A549 (cell line): ENCODE measurements at regions not wholly inside any gene's neighbourhood (a gene's known extent, or its start where the extent isn't known, plus 50 kb on each side); places are given as distances from the start of the nearest gene placed in this dataset.

Experiments
- ATAC-seq, 2 experiments: fragments of 200-7000 bp in 1 of 2; fragments of >200 bp in 1 of 2; cut with Nextera tagmentation in 1 of 2; cut with Tn5 transposase in 1 of 2; 3 replicates each; pipeline versions ENCODE4 v1.8.0 to v1.9.1; 2018 to 2020; ENCODE audit warnings: mild to moderate bottlenecking in 1 of 2, moderate library complexity in 1 of 2
- CTCF ChIA-PET: fragments of 300-600 bp; sonication (Branson Sonifier 250); formaldehyde crosslinking; extraction: SDS; loops from one replicate; lab custom pipeline; 2021; ENCODE audit warnings: antibody characterized with exemption, inconsistent platforms; lab: Yijun Ruan, JAX
- POLR2A ChIA-PET: fragments of 350-600 bp; formaldehyde crosslinking; extraction: SDS; loops from one replicate; lab custom pipeline; 2021; ENCODE audit warnings: antibody characterized with exemption, inconsistent platforms; lab: Yijun Ruan, JAX
- DNase-seq, 2 experiments: peaks; one replicate each; pipeline versions ENCODE4 v3.0.0 to v3.0.0-alpha.2; 2011 to 2016; ENCODE audit warnings: low read depth in 1 of 2, low spot score in 1 of 2
- FAIRE-seq: peaks from 2 replicates; lab custom pipeline; 2011; peaks lifted over from hg19 to GRCh38; lab: Jason Lieb, UNC
- H3K27ac ChIP-seq, 2 experiments: fragments of >200 bp; sonication (Bioruptor Twin); formaldehyde crosslinking; 3 replicates each; pipeline ENCODE4 v1.5.1; 2016 to 2017
- H3K4me1 ChIP-seq: fragments of >200 bp; sonication (Bioruptor Twin); formaldehyde crosslinking; 3 replicates; pipeline ENCODE4 v1.6.1; 2016
- H3K4me2 ChIP-seq: fragments of >200 bp; sonication (Bioruptor Twin); formaldehyde crosslinking; 3 replicates; pipeline ENCODE4 v1.6.1; 2016
- H3K4me3 ChIP-seq: fragments of >200 bp; sonication (Bioruptor Twin); formaldehyde crosslinking; 3 replicates; pipeline ENCODE4 v1.5.1; 2016
- H3K9me3 ChIP-seq: fragments of >200 bp; sonication (Bioruptor Twin); formaldehyde crosslinking; 3 replicates; pipeline ENCODE4 v1.6.1; 2016
- CBX2 ChIP-seq: fragments of 200-600 bp; sonication (generic); IDR thresholded peaks from 2 replicates; pipeline ENCODE4 v1.6.1; 2016; ENCODE audit warnings: low read depth, mild to moderate bottlenecking, borderline replicate concordance
- CEBPB ChIP-seq, 2 experiments: fragments of >200 bp in 1 of 2; sonication (Bioruptor Twin) in 1 of 2; formaldehyde crosslinking in 1 of 2; IDR thresholded peaks; 2 replicates each; pipeline ENCODE4 v1.6.1; 2012 to 2016
- CHD4 ChIP-seq: fragments of 200-600 bp; sonication (generic); IDR thresholded peaks from 2 replicates; pipeline ENCODE4 v1.6.1; 2016; ENCODE audit warnings: antibody characterized with exemption, mild to moderate bottlenecking, borderline replicate concordance
- EP300 ChIP-seq, 2 experiments: fragments of >200 bp; sonication (Bioruptor Twin); formaldehyde crosslinking; IDR thresholded peaks; 2 replicates in 1 of 2; 3 replicates in 1 of 2; pipeline ENCODE4 v1.6.1; 2016 to 2017
- FOSB ChIP-seq: fragments of 250-450 bp; sonication (Bioruptor Pico); IDR thresholded peaks from 2 replicates; pipeline ENCODE4 v1.5.0; 2020; ENCODE audit warnings: mild to moderate bottlenecking, moderate library complexity
- FOXS1 ChIP-seq: fragments of 250-450 bp; sonication (Bioruptor Pico); IDR thresholded peaks from 2 replicates; pipeline ENCODE4 v1.5.0; 2020; ENCODE audit warnings: mild to moderate bottlenecking, moderate library complexity
- HEYL ChIP-seq: fragments of 250-450 bp; sonication (Bioruptor Pico); IDR thresholded peaks from 2 replicates; pipeline ENCODE4 v1.8.0; 2021; ENCODE audit warnings: mild to moderate bottlenecking, moderate library complexity
- HOXA7 ChIP-seq: fragments of 250-450 bp; sonication (Bioruptor Pico); IDR thresholded peaks from 2 replicates; pipeline ENCODE4 v1.5.0; 2020; ENCODE audit warnings: mild to moderate bottlenecking, moderate library complexity
- HOXB13 ChIP-seq: fragments of 250-450 bp; sonication (Bioruptor Pico); IDR thresholded peaks from 2 replicates; pipeline ENCODE4 v1.5.0; 2020; ENCODE audit warnings: low read depth, mild to moderate bottlenecking, moderate library complexity
- JUNB ChIP-seq: fragments of >200 bp; sonication (Bioruptor Twin); formaldehyde crosslinking; IDR thresholded peaks from 2 replicates; pipeline ENCODE4 v1.6.1; 2016
- KDM5A ChIP-seq: fragments of 200-600 bp; sonication (generic); IDR thresholded peaks from 2 replicates; pipeline ENCODE4 v1.6.1; 2016; ENCODE audit warnings: antibody characterized with exemption, mild to moderate bottlenecking
- MAFK ChIP-seq: fragments of 450-650 bp; IDR thresholded peaks from 2 replicates; pipeline ENCODE4 v1.6.1; 2014; ENCODE audit not compliant: partially characterized antibody
- MYC ChIP-seq: IDR thresholded peaks from 2 replicates; pipeline ENCODE4 v1.6.1; 2012; ENCODE audit warnings: mild to moderate bottlenecking, inconsistent platforms, low read length, improper control_type of control experiment, borderline replicate concordance
- NFE2L2 ChIP-seq: fragments of 150-350 bp; conservative IDR thresholded peaks from 2 replicates; pipeline ENCODE4 v1.6.1; 2014; ENCODE audit warnings: low read length
- NR3C1 ChIP-seq: fragments of >200 bp; sonication (Bioruptor Twin); formaldehyde crosslinking; IDR thresholded peaks from 3 replicates; pipeline ENCODE4 v1.6.1; 2017
- PHF8 ChIP-seq: fragments of 200-600 bp; sonication (generic); IDR thresholded peaks from 2 replicates; pipeline ENCODE4 v1.6.1; 2016; ENCODE audit warnings: low read depth, mild to moderate bottlenecking, antibody characterized with exemption, moderate library complexity, borderline replicate concordance
- POLR2A ChIP-seq: IDR thresholded peaks from 2 replicates; pipeline ENCODE4 v1.6.1; 2012; ENCODE audit warnings: mild to moderate bottlenecking, low read length
- RCOR1 ChIP-seq: fragments of 150-350 bp; IDR thresholded peaks from 2 replicates; pipeline ENCODE4 v1.6.1; 2014; ENCODE audit warnings: antibody characterized with exemption, low read length, low read depth
- RFX5 ChIP-seq: fragments of 450-650 bp; IDR thresholded peaks from 2 replicates; pipeline ENCODE4 v1.7.1; 2014; ENCODE audit warnings: antibody characterized with exemption, mild to moderate bottlenecking, moderate library complexity
- SMC3 ChIP-seq: fragments of >200 bp; sonication (Bioruptor Twin); formaldehyde crosslinking; IDR thresholded peaks from 3 replicates; pipeline ENCODE4 v1.6.1; 2018; ENCODE audit warnings: inconsistent platforms
- TFCP2L1 ChIP-seq: fragments of 250-450 bp; sonication (Bioruptor Pico); IDR thresholded peaks from 2 replicates; pipeline ENCODE4 v1.5.0; 2021; ENCODE audit warnings: mild to moderate bottlenecking
- TP53 ChIP-seq: fragments of 250-450 bp; sonication (Bioruptor Pico); IDR thresholded peaks from 2 replicates; pipeline ENCODE4 v1.5.0; 2021; ENCODE audit warnings: mild to moderate bottlenecking, moderate library complexity
- ZNF302 ChIP-seq: fragments of 250-450 bp; sonication (Bioruptor Pico); IDR thresholded peaks from 2 replicates; pipeline ENCODE4 v1.9.0; 2021; ENCODE audit warnings: inconsistent platforms, mild to moderate bottlenecking, moderate library complexity
- ZSCAN20 ChIP-seq: fragments of 250-450 bp; sonication (Bioruptor Pico); IDR thresholded peaks from 2 replicates; pipeline ENCODE4 v1.8.0; 2022; ENCODE audit warnings: mild to moderate bottlenecking, moderate library complexity
- WGBS: methylation state at CpG from one replicate; pipeline ENCODE4 v1.1.6; 2017; ENCODE audit errors: missing lambda C conversion rate; 5-methylcytosine and 5-hydroxymethylcytosine counted together
- TF ChIP-seq, protein P1 (sequence below): fragments of 150-350 bp; IDR thresholded peaks from 2 replicates; pipeline ENCODE4 v1.6.1; 2014; ENCODE audit warnings: low read depth, mild to moderate bottlenecking, low read length
- TF ChIP-seq, protein P2 (sequence below): fragments of 200-600 bp; sonication (generic); IDR thresholded peaks from 2 replicates; pipeline ENCODE4 v1.6.1; 2016; ENCODE audit warnings: antibody characterized with exemption, mild to moderate bottlenecking, moderate library complexity
- TF ChIP-seq, protein P3 (sequence below): IDR thresholded peaks from 2 replicates; pipeline ENCODE4 v1.6.1; 2012; ENCODE audit warnings: low read depth, borderline replicate concordance
- TF ChIP-seq, protein P4 (sequence below): IDR thresholded peaks from 2 replicates; pipeline ENCODE4 v1.6.1; 2012

DNA sequence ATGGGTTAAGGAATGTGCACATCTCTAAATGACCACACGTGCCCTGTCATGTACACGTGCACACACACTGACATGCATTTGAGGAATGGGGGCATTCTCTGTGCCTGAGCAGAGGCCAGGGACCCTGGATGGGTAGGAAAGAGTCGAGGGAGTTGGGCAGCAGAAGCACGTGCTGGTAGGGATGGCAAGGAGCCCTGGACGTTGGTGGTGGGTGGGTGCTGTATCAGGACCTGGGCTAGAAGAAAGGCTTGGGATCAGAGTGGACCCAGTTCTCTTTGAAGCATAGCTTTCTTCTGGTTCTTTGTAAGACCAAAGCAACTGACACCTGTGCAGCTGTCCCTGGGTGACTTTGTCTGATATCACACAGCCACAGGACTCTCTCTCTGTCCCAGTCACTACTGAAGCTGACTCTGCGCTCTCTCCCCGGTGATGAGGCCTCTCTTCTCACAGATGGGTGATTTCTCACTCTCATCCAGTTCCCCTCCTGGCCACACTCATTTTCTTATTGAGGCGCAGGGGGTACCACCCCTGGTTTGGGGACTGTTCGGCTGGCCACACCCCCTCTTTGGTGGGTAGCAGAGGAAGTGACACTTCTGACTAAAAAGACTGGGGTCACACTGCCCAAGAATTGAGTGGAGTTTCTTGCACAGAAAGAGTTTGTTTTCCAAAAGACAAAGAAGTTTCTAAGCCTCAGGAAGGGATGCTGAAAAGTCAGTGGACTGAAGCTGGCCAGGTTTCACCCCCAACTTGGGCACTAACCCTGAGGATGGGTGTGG lies 171.7 kb upstream of the RTL1 start:
- TF ChIP-seq RCOR1 (no peak), ZNF302 (CRISPR knock-in tag) (no peak), MAFK (no peak), CHD4 (no peak), JUNB (no peak), MYC (no peak), EP300 (IDR thresholded peaks at IDR 0.05) (no peak), FOSB (no peak), HOXA7 (CRISPR knock-in tag) (no peak)
- TF ChIP-seq, protein P1, sequence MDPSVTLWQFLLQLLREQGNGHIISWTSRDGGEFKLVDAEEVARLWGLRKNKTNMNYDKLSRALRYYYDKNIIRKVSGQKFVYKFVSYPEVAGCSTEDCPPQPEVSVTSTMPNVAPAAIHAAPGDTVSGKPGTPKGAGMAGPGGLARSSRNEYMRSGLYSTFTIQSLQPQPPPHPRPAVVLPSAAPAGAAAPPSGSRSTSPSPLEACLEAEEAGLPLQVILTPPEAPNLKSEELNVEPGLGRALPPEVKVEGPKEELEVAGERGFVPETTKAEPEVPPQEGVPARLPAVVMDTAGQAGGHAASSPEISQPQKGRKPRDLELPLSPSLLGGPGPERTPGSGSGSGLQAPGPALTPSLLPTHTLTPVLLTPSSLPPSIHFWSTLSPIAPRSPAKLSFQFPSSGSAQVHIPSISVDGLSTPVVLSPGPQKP: no peak
- TF ChIP-seq, protein P2, sequence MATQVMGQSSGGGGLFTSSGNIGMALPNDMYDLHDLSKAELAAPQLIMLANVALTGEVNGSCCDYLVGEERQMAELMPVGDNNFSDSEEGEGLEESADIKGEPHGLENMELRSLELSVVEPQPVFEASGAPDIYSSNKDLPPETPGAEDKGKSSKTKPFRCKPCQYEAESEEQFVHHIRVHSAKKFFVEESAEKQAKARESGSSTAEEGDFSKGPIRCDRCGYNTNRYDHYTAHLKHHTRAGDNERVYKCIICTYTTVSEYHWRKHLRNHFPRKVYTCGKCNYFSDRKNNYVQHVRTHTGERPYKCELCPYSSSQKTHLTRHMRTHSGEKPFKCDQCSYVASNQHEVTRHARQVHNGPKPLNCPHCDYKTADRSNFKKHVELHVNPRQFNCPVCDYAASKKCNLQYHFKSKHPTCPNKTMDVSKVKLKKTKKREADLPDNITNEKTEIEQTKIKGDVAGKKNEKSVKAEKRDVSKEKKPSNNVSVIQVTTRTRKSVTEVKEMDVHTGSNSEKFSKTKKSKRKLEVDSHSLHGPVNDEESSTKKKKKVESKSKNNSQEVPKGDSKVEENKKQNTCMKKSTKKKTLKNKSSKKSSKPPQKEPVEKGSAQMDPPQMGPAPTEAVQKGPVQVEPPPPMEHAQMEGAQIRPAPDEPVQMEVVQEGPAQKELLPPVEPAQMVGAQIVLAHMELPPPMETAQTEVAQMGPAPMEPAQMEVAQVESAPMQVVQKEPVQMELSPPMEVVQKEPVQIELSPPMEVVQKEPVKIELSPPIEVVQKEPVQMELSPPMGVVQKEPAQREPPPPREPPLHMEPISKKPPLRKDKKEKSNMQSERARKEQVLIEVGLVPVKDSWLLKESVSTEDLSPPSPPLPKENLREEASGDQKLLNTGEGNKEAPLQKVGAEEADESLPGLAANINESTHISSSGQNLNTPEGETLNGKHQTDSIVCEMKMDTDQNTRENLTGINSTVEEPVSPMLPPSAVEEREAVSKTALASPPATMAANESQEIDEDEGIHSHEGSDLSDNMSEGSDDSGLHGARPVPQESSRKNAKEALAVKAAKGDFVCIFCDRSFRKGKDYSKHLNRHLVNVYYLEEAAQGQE: no peak
- CTCF ChIA-PET: interaction anchor here (1.3 to 2.9 kb wide), 2 partner anchors 9 to 160 kb away, joined by 4 to 12 read pairs; no protein-coding TSS in a partner anchor
- ATAC-seq (no peak), DNase-seq (no peak), FAIRE-seq (no peak)
- Histone ChIP-seq H3K4me2 (no peak overlapping the region), H3K4me1 (peaks cover 37% of the 10 kb centered on the region), H3K4me3 (no peak overlapping the region), H3K27ac (peak overlapping the region; percentile 92), H3K9me3 (no peaks in the 10 kb centered on the region)
- POLR2A ChIA-PET: no interaction called here
- 90% methylated on average over 9 of the region's 9 CpGs for WGBS

DNA sequence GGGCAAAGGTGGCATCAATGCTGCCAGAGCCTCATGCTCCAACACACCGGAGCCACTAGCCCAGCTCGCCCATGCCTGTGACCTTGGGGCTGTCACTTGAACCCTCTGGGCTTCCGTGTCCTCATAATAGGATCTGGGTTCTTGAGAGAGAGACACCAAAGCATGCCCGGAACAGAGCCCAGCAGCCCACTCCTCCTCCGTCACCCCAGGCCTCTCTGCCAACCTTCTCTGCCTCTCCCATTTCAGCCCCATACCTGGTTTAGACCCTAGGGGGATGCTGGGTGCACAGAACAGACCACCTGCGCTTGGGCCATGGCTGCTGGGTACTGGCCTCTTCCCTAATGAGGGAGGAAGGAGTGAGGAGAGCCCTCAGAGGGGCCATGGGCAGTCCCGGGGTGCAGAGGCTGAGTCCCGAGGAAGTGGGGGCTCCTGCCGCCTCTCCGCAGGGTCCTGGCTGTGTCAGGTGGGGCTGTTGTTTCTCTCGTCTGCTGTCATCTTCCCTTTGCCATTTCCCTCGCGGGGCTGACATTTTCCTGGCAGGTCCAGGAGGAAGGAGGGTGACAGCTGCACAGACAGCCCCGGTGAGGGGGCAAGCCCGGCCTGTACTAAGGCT lies 172.4 kb upstream of the RTL1 start:
- DNase-seq (no peak), ATAC-seq (no peak), FAIRE-seq (no peak)
- H3K4me3 ChIP-seq: no peak overlapping the region
- ChIA-PET CTCF (no interaction called here), POLR2A (no interaction called here)
- peaks cover 37% of the 10 kb centered on the region for H3K4me1 ChIP-seq
- H3K9me3 ChIP-seq: no peaks in the 10 kb centered on the region
- no peak overlapping the region for H3K4me2 ChIP-seq
- peak overlapping the region; percentile 92; a peak in 4 of 6 replicates for H3K27ac ChIP-seq
- WGBS: 88% methylated on average over 14 of the region's 15 CpGs
- no peak for TF ChIP-seq PHF8
- no peak for TF ChIP-seq FOSB

DNA sequence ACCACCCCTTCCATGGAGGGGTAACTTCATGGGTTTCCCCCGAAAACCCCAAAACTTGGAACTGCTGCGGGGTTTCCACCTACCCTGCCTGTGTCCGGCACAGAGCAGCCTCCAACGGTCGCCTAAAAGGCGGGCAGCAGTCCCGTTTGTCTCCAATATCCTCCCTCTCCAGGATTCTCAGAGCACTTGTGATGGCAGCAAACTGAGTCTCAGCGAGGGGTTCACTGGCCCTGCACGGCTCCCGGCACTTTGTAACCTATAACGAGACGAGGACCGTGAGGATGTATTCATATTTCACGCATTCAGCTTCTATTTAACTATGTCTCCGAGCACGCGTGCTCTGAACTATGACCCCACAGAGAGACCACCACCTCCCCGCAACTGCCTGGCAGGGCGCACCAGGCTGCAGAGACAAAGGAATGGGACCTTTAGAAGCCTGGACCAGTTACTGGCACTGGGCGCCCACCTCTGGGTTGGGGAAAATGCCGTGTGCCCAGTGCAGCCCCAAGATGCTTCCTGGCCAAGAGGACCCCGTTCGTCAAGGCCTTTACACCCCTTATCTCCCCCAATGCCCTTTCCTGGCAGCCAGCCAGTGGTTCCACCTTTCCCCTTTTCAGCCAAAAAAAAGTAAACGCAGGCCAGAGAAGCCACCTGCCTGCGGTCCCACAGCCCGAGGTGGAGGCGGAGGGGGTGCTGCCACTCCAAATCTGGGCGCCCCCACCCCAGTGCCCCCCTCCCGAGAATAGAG lies 173.1 kb upstream of the RTL1 start:
- Histone ChIP-seq H3K4me1 (peaks cover 37% of the 10 kb centered on the region), H3K4me2 (no peak overlapping the region), H3K9me3 (no peaks in the 10 kb centered on the region), H3K4me3 (no peak overlapping the region), H3K27ac (peak overlapping the region in 1 of 2 experiments; percentile 92; a peak in 3 of 6 replicates)
- DNase-seq (no peak), FAIRE-seq (no peak), ATAC-seq (no peak)
- 84% methylated on average over 29 of the region's 29 CpGs for WGBS
- CTCF ChIA-PET: interaction anchor here (1.0 kb wide), 1 partner anchor 14 kb away, joined by 3 read pairs; no protein-coding TSS in a partner anchor
- POLR2A ChIA-PET: no interaction called here
- TF ChIP-seq KDM5A (no peak), HEYL (CRISPR knock-in tag) (no peak), HOXB13 (CRISPR knock-in tag) (no peak), TFCP2L1 (no peak), ZNF302 (CRISPR knock-in tag) (no peak), POLR2A (no peak), NFE2L2 (no peak), JUNB (no peak), ZSCAN20 (CRISPR knock-in tag) (no peak), TP53 (CRISPR knock-in tag) (no peak), NR3C1 (no peak), CEBPB (IDR thresholded peaks at IDR 0.05) (no peak), CBX2 (no peak), RFX5 (no peak), FOXS1 (no peak), SMC3 (no peak)
- TF ChIP-seq, protein P3, sequence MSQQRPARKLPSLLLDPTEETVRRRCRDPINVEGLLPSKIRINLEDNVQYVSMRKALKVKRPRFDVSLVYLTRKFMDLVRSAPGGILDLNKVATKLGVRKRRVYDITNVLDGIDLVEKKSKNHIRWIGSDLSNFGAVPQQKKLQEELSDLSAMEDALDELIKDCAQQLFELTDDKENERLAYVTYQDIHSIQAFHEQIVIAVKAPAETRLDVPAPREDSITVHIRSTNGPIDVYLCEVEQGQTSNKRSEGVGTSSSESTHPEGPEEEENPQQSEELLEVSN: no peak
- TF ChIP-seq, protein P4, sequence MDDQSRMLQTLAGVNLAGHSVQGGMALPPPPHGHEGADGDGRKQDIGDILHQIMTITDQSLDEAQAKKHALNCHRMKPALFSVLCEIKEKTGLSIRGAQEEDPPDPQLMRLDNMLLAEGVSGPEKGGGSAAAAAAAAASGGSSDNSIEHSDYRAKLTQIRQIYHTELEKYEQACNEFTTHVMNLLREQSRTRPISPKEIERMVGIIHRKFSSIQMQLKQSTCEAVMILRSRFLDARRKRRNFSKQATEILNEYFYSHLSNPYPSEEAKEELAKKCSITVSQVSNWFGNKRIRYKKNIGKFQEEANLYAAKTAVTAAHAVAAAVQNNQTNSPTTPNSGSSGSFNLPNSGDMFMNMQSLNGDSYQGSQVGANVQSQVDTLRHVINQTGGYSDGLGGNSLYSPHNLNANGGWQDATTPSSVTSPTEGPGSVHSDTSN: no peak
